Suprapubic skin (tissue), 3 donors: ENCODE measurements at regions not wholly inside any gene's neighbourhood (a gene's known extent, or its start where the extent isn't known, plus 50 kb on each side); places are given as distances from the start of the nearest gene placed in this dataset.

ENCODE experiments used
- CTCF ChIP-seq, 2 donors: fragments of 200-600 bp in 1 of 2; fragments of 450-650 bp in 1 of 2; sonication (generic) in 1 of 2; IDR thresholded peaks; one replicate each; pipeline ENCODE4 v1.5.1; 2016 to 2019; ENCODE audit warnings: antibody characterized with exemption in 2 of 2, mild to moderate bottlenecking in 1 of 2, moderate library complexity in 1 of 2
- EP300 ChIP-seq: sonication (generic); formaldehyde crosslinking; IDR thresholded peaks from one replicate; pipeline ENCODE4 v1.6.1; 2017; ENCODE audit warnings: antibody characterized with exemption
- POLR2A ChIP-seq, 2 donors: fragments of 450-650 bp; IDR thresholded peaks; one replicate each; pipeline ENCODE4 v1.6.1; 2017; ENCODE audit warnings: antibody characterized with exemption in 2 of 2, mild to moderate bottlenecking in 2 of 2, moderate library complexity in 2 of 2

GRCh38 chr2:23204685-23205242 is 180.2 kb upstream of the KLHL29 start:
- TF ChIP-seq CTCF (IDR thresholded peaks at IDR 0.05) (no peak), EP300 (no peak), POLR2A (IDR thresholded peaks at IDR 0.05) (no peak)
